M059J (cell line): ENCODE measurements at regions not wholly inside any gene's neighbourhood (a gene's known extent, or its start where the extent isn't known, plus 50 kb on each side); places are given as distances from the start of the nearest gene placed in this dataset.
A peak's percentile ranks its signal among the peaks of the same experiment; 100 is the strongest.

Experiments
- DNase-seq: peaks from one replicate; pipeline ENCODE4 v3.0.0-alpha.2; 2012; ENCODE audit warnings: low read depth

DNA sequence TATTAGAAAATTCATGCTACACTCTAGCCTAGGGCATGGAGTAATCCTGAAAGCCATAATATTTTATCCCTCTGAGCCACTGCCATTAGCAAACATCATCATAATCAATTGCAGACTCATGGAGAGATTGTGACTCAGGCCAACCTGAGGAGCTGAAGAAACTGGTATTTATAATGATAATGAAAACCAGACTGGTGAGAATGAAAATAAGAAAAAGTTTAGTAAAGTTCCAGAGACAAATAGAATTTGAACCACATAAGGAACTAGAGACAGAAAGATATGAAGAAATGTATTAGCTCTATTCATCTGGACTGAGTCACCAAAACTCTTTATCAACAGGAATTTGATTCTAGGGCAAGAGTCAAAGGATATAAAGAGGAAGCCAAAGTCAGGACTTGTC lies 158.7 kb downstream of the DRD1 start:
- DNase-seq = peak; percentile 29

DNA sequence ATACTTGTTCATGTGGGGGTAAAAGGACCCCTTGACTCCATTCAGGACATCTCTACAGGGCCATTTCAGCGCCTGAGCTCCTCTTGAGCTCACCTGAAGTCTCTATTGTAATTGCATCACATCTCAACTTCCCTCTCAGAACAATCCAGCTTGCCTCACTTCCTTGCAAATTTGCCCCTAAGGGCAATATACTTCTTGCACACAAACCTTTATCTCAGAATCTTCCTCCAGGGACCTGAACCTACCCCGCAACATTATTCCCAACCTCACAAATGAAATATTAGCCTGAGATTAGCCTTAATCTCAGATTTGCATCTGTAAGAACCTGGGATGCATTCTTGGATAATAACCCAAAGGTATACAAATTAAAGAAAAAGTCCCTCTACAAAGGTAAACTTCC lies 159.2 kb downstream of the DRD1 start:
- no peak for DNase-seq

DNA sequence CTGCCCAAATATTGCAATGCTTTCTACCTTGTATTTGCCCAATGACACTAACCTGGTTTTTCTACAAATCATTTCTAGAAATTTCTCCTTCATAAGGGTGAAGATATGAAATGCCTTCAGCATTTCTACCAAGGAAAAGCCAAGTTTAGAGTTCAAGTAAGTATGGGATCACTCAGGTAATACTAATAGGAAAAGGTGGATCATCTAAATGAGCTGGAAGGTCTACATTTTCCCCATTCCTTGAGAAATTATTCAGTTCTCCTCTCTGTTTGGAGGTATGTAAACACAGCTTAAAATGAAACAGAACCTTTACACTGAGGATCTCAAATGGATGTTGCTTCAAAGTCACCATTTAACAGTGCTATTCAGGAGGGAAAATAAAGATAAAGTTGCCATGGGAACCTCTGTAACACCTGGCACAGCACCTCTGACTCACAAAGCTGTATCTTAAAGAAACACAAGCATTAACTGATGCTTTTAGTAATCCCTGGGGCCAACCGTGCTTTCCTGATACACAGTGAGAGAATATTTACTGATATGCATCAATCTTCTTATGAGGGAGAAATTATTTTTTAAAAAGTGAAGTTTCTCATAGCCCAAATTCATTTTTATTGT lies 161.3 kb downstream of the DRD1 start:
- peak; percentile 55 for DNase-seq

DNA sequence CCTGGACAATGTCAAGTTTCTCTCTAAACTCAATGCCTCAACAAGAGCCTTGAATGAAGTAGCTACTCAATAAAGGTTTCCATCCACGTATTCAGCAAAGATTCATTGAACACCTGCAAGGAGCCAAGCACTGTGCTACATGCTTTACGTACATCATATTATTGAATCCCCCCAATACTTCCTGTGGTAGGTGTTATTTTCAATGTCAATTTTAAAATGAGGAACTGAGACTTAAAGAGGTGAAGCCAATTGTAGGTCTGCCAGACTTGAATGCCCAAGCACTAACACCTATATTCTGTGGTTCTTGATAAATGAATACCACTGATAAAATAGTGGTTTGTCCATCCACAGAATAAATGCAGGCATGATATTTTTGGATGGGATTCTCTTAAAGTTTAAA lies 162.3 kb downstream of the DRD1 start:
- no peak for DNase-seq

GRCh38 chr5:175281257-175281656 lies 162.7 kb downstream of the DRD1 start:
- DNase-seq = no peak

DNA sequence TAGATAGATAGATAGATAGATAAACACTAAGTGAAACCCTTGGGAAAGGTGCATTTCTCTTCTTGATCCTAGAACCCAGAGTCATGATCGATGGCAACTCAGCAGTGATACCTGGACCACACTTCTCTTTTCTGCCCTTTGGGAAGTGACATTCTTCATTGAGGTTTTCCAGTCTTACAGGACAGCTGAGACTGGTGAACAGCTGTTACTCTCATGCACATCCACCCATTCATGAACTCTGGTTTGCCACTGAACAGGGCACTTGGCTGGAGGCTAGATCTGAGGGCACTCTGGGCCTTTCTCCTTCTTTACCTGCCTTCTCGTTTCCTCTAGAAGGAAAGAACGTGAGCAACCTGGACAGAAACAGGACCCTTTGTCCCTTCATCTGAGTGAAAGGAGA lies 164.5 kb downstream of the DRD1 start:
- DNase-seq = no peak

DNA sequence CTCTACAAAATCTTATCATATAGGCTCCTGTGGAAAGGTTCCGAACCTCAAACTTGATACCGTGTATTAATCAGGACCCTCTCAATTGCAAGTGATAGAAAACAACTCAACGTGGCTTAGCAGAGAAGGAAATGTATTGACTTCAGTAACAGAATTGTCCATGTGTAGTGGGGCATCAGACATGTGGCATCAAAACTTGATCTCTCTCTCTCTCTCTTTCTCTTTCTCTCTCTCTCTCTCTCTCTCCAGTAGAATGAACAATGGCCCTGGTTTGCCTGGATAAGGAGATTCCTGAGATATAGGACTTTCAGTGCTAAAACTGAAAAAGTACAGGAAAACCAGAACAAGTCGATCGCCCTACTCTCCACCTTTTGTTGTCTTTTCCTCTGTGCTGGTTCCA lies 168.2 kb downstream of the DRD1 start:
- no peak for DNase-seq

DNA sequence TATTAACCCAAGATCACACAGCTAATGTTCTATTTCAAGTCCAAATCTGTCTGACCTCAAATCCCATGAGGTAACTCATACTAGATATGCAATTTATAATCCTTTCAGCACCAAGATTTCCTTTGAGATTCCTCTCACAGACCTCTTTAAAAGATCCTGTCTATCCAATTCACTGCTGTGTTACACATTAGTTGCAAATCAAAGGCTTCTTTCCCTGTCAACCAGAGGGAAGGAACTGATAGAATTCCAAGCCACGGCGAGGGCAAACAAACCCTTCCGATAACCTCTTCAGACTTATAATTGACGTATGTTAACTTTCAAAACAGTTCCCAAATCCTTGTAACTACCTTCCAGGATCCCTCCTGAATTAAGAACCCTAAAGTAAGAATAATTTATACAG lies 168.9 kb downstream of the DRD1 start:
- no peak for DNase-seq

GRCh38 chr5:175274171-175274570 lies 169.8 kb downstream of the DRD1 start:
- DNase-seq = no peak

- no peak for DNase-seq
Observed at GRCh38 chr5:175264406-175264805, 179.6 kb downstream of the DRD1 start.

DNA sequence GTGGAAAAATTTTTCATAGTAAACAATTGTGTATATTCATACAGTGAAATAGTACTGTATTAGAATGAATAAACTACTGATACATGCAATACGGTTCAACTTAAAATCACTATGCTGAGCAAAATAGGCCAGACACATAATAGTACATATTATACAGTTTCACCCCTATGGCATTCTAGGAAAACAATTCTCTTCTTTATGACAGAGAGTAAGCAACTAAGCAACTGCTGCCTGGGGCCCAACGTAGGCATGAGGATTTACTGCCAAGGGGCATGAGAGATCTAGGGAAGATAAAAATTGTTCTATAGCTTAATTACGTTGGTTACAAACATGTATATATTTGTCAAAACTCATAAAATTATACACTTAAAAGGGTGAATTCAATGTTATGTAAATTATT lies 180.2 kb downstream of the DRD1 start:
- no peak for DNase-seq

- DNase-seq = no peak
Observed at GRCh38 chr5:175261526-175261925, 182.5 kb downstream of the DRD1 start.

DNA sequence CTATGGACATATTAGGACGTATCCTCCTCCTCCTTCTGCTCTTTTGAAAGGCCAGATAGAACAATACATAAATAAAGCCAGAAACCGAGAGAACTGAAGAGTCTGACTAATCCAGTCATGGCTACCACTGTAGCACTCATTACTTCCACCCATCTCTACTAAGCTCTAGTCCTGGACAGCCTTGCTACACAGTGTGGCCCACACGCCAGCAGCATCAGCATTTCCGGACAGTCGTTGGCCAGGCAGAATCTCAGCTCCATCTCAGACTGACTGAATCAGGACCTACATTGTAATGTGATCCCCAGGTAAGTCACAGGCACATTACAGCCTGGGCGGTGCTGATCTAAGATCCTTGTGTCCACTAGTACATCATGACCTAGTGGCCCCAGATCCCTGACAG lies 182.9 kb downstream of the DRD1 start:
- DNase-seq = no peak

DNA sequence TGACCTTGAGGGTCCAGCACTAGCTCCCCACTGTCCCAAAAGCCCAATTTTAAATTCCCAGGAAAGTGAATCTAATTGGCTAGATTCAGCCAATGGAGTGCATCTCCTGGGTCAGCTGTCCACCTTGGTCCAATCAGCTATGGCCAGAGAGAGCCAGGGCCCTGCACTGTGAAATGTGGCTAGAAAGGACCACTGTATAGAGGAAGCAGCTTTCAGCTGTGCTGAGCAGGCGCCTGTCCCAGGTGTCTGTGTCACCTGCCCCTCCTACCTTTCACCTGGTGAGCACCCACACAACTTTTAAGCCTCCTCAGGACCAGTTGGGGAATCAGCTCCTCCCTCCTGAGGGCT lies 186.2 kb downstream of the DRD1 start:
- no peak for DNase-seq

GRCh38 chr5:175257128-175257846 lies 186.7 kb downstream of the DRD1 start:
- DNase-seq = peak; percentile 59

DNA sequence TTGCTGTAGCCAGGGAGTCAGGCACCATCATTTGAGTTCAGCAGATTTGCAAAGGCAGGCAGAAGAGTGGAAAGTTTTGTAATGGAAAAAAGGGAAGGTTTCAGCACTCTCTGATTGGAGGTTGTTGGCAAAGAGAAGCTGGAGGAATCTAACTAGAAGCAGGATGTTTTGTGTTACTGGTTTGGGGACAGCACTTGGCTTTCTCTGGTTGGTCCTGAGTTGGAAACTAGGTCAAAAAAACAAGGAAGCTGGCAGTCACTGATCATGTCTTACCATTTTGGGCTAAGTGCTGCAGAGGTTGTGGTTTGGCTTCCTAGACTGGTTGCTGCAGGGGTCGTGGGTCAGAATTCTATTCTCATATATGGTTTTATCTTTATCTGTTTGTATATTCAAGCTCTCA lies 189.8 kb downstream of the DRD1 start:
- DNase-seq = peak; percentile 69

GRCh38 chr5:175253597-175253996 lies 190.4 kb downstream of the DRD1 start:
- DNase-seq = peak; percentile 55

DNA sequence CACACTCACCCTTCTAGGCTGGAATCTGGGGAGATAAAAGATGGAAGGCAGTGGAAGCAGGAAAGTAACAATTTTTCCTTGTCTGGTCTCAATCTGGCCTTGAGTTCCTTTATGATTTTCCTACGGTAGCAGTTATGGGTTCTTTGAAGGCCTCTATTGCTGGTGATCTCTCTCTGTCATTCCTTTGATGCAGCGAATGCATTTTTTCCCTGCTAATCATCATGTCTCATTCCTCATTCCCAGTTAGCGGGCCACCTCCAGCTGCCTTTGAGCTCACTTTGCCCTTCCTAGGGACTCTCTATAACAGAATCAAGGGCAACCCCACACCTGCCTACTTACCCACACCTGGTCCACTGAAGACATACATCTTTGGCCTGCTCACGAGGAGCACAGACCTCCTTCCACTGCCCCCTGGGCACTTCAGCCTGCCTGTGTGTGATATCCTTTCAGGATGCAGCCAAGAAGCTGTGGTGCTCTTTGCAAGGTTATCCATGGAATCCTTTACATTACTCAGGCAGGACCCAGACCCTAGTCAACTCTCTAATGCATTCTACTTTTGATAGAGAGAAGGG lies 191.7 kb downstream of the DRD1 start:
- peak; percentile 56 for DNase-seq

- no peak for DNase-seq
Observed at GRCh38 chr5:175250426-175250825, 193.6 kb downstream of the DRD1 start.

- DNase-seq = no peak
Observed at GRCh38 chr5:175248416-175248905, 195.5 kb downstream of the DRD1 start.

GRCh38 chr5:175246889-175247520 lies 197.0 kb downstream of the DRD1 start:
- peak; percentile 71 for DNase-seq

GRCh38 chr5:175246242-175246888 lies 197.6 kb downstream of the DRD1 start:
- peak; percentile 99 for DNase-seq
